Esophagus squamous epithelium (tissue), 5 donors: ENCODE measurements at regions not wholly inside any gene's neighbourhood (a gene's known extent, or its start where the extent isn't known, plus 50 kb on each side); places are given as distances from the start of the nearest gene placed in this dataset.
"Not testable (repeated sequence)": the region's sequence is repeated elsewhere in the genome, so short reads cannot be mapped to it uniquely, and the experiment has no call there.

Source experiments
- DNase-seq: peaks from one replicate; lab custom pipeline; 2025; lab: John Stamatoyannopoulos, UW
- H3K27ac ChIP-seq, 4 donors: fragments of 200-600 bp; sonication (generic); one replicate each; pipeline ENCODE4 v1.5.1; 2016 to 2019; ENCODE audit warnings: mild to moderate bottlenecking in 1 of 4
- H3K27me3 ChIP-seq, 4 donors: fragments of 200-600 bp; sonication (generic); 1 replicate in 3 of 4; 2 replicates in 1 of 4; pipeline versions ENCODE4 v1.5.1 to v1.6.0; 2017 to 2021; ENCODE audit warnings: antibody characterized with exemption in 1 of 4
- H3K36me3 ChIP-seq, 3 donors: fragments of 200-600 bp; sonication (generic); one replicate each; pipeline ENCODE4 v1.5.1; 2016 to 2019
- H3K4me1 ChIP-seq, 3 donors: fragments of 200-600 bp; sonication (generic); one replicate each; pipeline ENCODE4 v1.5.1; 2017 to 2019
- H3K4me3 ChIP-seq, 4 donors: fragments of 200-600 bp; sonication (generic); 1 replicate in 3 of 4; 2 replicates in 1 of 4; pipeline ENCODE4 v1.5.1; 2016 to 2019; ENCODE audit warnings: mild to moderate bottlenecking in 2 of 4, moderate library complexity in 1 of 4
- H3K9me3 ChIP-seq, 3 donors: fragments of 200-600 bp; sonication (generic); one replicate each; pipeline ENCODE4 v1.5.1; 2016 to 2019
- POLR2A ChIP-seq, 4 donors: fragments of 450-650 bp; IDR thresholded peaks; one replicate each; pipeline ENCODE4 v1.6.1; 2017; ENCODE audit warnings: antibody characterized with exemption in 4 of 4, mild to moderate bottlenecking in 4 of 4, moderate library complexity in 3 of 4
- WGBS, 2 donors: methylation state at CpG; one replicate each; pipeline ENCODE4 v1.1.5; 2018; 5-methylcytosine and 5-hydroxymethylcytosine counted together
- intact Hi-C: fragments of 100-400 bp; cut with DNase I; formaldehyde crosslinking; loops from one replicate; pipeline ENCODE4 v1.15.0; 2022
- TF ChIP-seq, protein P1 (sequence below), 6 experiments: fragments of 450-650 bp in 4 of 6; fragments of 200-600 bp in 2 of 6; sonication (generic) in 2 of 6; IDR thresholded peaks; one replicate each; pipeline ENCODE4 v1.5.1; 2016 to 2019; ENCODE audit warnings: antibody characterized with exemption in 6 of 6, mild to moderate bottlenecking in 4 of 6, moderate library complexity in 4 of 6
- donor health status: DM: yes; HTN: yes; CAD: no.

GRCh38 chr5:82537687-82538306 lies 259.6 kb upstream of the RPS23 start:
- no peaks in the 10 kb centered on the region for H3K4me1 ChIP-seq
- WGBS, 2 donors, result 55 to 74% methylated on average over 10 of the region's 10 CpGs
- TF ChIP-seq, protein P1, sequence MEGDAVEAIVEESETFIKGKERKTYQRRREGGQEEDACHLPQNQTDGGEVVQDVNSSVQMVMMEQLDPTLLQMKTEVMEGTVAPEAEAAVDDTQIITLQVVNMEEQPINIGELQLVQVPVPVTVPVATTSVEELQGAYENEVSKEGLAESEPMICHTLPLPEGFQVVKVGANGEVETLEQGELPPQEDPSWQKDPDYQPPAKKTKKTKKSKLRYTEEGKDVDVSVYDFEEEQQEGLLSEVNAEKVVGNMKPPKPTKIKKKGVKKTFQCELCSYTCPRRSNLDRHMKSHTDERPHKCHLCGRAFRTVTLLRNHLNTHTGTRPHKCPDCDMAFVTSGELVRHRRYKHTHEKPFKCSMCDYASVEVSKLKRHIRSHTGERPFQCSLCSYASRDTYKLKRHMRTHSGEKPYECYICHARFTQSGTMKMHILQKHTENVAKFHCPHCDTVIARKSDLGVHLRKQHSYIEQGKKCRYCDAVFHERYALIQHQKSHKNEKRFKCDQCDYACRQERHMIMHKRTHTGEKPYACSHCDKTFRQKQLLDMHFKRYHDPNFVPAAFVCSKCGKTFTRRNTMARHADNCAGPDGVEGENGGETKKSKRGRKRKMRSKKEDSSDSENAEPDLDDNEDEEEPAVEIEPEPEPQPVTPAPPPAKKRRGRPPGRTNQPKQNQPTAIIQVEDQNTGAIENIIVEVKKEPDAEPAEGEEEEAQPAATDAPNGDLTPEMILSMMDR (IDR thresholded peaks at IDR 0.05), result no peak
- TF ChIP-seq POLR2A (IDR thresholded peaks at IDR 0.05), result no peak
- H3K9me3 ChIP-seq, result no peaks in the 10 kb centered on the region
- no peak for DNase-seq
- no peaks in the 10 kb centered on the region for H3K36me3 ChIP-seq
- no peak overlapping the region for H3K27ac ChIP-seq
- intact Hi-C loops, result no loop called here
- H3K4me3 ChIP-seq, result no peak overlapping the region
- no peaks in the 10 kb centered on the region for H3K27me3 ChIP-seq

GRCh38 chr5:82534986-82535385 lies 256.8 kb upstream of the RPS23 start:
- WGBS, 2 donors, result 74 to 100% methylated on average over 1 of the region's 1 CpG
- Histone ChIP-seq H3K4me1 (no peaks in the 10 kb centered on the region), H3K36me3 (no peaks in the 10 kb centered on the region), H3K9me3 (no peaks in the 10 kb centered on the region), H3K27ac (no peak overlapping the region), H3K4me3 (no peak overlapping the region), H3K27me3 (no peaks in the 10 kb centered on the region)
- intact Hi-C loops, result no loop called here
- DNase-seq, result no peak
- TF ChIP-seq POLR2A (IDR thresholded peaks at IDR 0.05), result no peak
- TF ChIP-seq, protein P1 (IDR thresholded peaks at IDR 0.05), result no peak

DNA sequence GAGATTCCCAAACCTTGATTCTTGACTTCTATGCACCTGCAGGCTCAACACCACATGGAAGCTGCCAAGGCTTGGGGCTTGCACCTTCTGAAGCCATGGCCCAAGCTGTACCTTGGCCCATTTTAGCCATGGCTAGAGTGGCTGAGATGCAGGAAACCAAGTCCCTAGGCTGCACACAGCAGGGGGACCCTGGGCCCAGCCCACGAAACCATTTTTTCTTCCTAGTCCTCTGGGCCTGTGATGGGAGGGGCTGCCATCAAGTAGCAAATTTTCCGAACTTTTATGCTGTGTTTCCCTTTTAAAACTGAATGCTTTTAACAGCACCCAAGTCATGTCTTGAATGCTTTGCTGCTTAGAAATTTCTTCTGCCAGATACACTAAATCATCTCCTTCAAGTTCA lies 253.9 kb upstream of the RPS23 start:
- H3K9me3 ChIP-seq, H3K27me3 ChIP-seq, H3K36me3 ChIP-seq, H3K4me3 ChIP-seq, intact Hi-C loops, DNase-seq, H3K4me1 ChIP-seq, H3K27ac ChIP-seq: not testable (repeated sequence)
- WGBS, 2 donors, result 75 to 83% methylated on average over 2 of the region's 2 CpGs

DNA sequence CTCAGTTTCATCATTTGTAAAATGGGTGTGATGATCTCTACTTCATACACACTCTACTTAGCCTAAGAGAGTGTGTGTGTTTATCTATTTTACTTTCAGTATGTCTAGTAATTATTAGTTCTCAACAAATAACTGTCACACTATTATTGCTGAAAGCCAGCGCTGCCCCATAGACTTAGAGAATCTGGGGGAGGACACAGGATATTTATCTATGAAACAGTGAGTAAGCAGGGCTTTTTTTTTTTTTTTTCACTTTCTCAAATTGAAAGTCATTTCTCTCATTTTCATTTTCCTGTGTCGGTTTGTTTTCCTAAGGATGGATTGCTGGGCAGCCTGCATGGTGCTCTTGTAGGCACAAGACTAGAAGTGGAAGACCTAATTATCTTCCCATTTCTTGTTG lies 248.4 kb upstream of the RPS23 start:
- TF ChIP-seq, protein P1 (IDR thresholded peaks at IDR 0.05), result no peak
- no peak for TF ChIP-seq POLR2A (IDR thresholded peaks at IDR 0.05)
- Histone ChIP-seq H3K4me1 (no peaks in the 10 kb centered on the region), H3K36me3 (no peaks in the 10 kb centered on the region), H3K27ac (no peak overlapping the region), H3K4me3 (no peak overlapping the region), H3K9me3 (no peaks in the 10 kb centered on the region), H3K27me3 (no peaks in the 10 kb centered on the region)
- WGBS, 2 donors, result 58 to 83% methylated on average over 2 of the region's 2 CpGs
- DNase-seq, result no peak
- intact Hi-C loops, result no loop called here

GRCh38 chr5:82525626-82526025 lies 247.5 kb upstream of the RPS23 start:
- Histone ChIP-seq H3K27ac (no peak overlapping the region), H3K9me3 (no peaks in the 10 kb centered on the region), H3K36me3 (no peaks in the 10 kb centered on the region), H3K27me3 (no peaks in the 10 kb centered on the region), H3K4me1 (no peaks in the 10 kb centered on the region), H3K4me3 (no peak overlapping the region)
- TF ChIP-seq, protein P1 (IDR thresholded peaks at IDR 0.05), result no peak
- no peak for TF ChIP-seq POLR2A (IDR thresholded peaks at IDR 0.05)
- intact Hi-C loops, result no loop called here
- WGBS, 2 donors, result 62% methylated on average over 3 of the region's 3 CpGs
- no peak for DNase-seq

- intact Hi-C loops, result no loop called here
- no peaks in the 10 kb centered on the region for H3K36me3 ChIP-seq
- 56 to 72% methylated on average over 2 of the region's 2 CpGs for WGBS, 2 donors
These were observed 245.5 kb upstream of the RPS23 start for GRCh38 chr5:82523633-82524032.

More at GRCh38 chr5:82523633-82524032, 245.5 kb upstream of the RPS23 start:
- DNase-seq, result no peak
- H3K27ac ChIP-seq, result no peak overlapping the region
- TF ChIP-seq, protein P1 (IDR thresholded peaks at IDR 0.05), result no peak
- TF ChIP-seq POLR2A (IDR thresholded peaks at IDR 0.05), result no peak
- H3K9me3 ChIP-seq, result no peaks in the 10 kb centered on the region
- H3K4me3 ChIP-seq, result no peak overlapping the region
- no peaks in the 10 kb centered on the region for H3K4me1 ChIP-seq
- H3K27me3 ChIP-seq, result no peaks in the 10 kb centered on the region
